H1 (cell line): ENCODE measurements at regions not wholly inside any gene's neighbourhood (a gene's known extent, or its start where the extent isn't known, plus 50 kb on each side); places are given as distances from the start of the nearest gene placed in this dataset.

Source experiments
- CTCF ChIA-PET: fragments of 300-600 bp; sonication (Branson Sonifier 250); formaldehyde crosslinking; loops from one replicate; lab custom pipeline; 2021; ENCODE audit not compliant: partially characterized antibody; lab: Charles Lee
- POLR2A ChIA-PET: fragments of 300-600 bp; sonication (Branson Sonifier 250); formaldehyde crosslinking; loops from one replicate; lab custom pipeline; 2021; ENCODE audit warnings: inconsistent platforms; ENCODE audit not compliant: partially characterized antibody; lab: Charles Lee
- DNase-seq, 2 experiments: peaks; one replicate each; pipeline versions ENCODE4 v3.0.0 to v3.0.0-alpha.2; 2010 to 2022; ENCODE audit warnings: low spot score in 2 of 2, low read depth in 1 of 2, mixed read lengths in 1 of 2
- FAIRE-seq: peaks from 2 replicates; lab custom pipeline; 2011; peaks lifted over from hg19 to GRCh38; lab: Jason Lieb, UNC
- H2AFZ ChIP-seq: 2 replicates; pipeline ENCODE4 v1.8.1; 2012; ENCODE audit warnings: low read length, inconsistent platforms
- H2AK5ac ChIP-seq: 2 replicates; pipeline ENCODE4 v1.6.1; 2013; ENCODE audit warnings: low read depth, low read length
- H2BK120ac ChIP-seq: replicated peaks from 2 replicates; pipeline ENCODE3; 2013; ENCODE audit warnings: low read depth, low read length, inconsistent platforms
- H2BK12ac ChIP-seq: 2 replicates; pipeline ENCODE4 v1.6.1; 2013; ENCODE audit warnings: low read depth, low read length
- H2BK15ac ChIP-seq: 2 replicates; pipeline ENCODE4 v1.6.1; 2013; ENCODE audit warnings: low read length
- H2BK20ac ChIP-seq: 2 replicates; pipeline ENCODE4 v1.6.1; 2013; ENCODE audit warnings: low read length
- H2BK5ac ChIP-seq: 2 replicates; pipeline ENCODE4 v1.6.1; 2013; ENCODE audit warnings: low read depth, low read length
- H3K14ac ChIP-seq: 2 replicates; pipeline ENCODE4 v1.6.1; 2013; ENCODE audit warnings: inconsistent platforms; ENCODE audit not compliant: insufficient read length
- H3K18ac ChIP-seq: 2 replicates; pipeline ENCODE4 v1.6.1; 2013; ENCODE audit warnings: low read length; ENCODE audit errors: extremely low read depth
- H3K23ac ChIP-seq: 2 replicates; pipeline ENCODE4 v1.6.1; 2013; ENCODE audit warnings: inconsistent platforms; ENCODE audit not compliant: insufficient read length
- H3K23me2 ChIP-seq: 2 replicates; pipeline ENCODE4 v1.6.1; 2013; ENCODE audit warnings: low read depth, low read length
- H3K27ac ChIP-seq: 2 replicates; pipeline ENCODE4 v1.6.1; 2011; ENCODE audit warnings: low read depth, low read length, inconsistent platforms
- H3K27me3 ChIP-seq, 4 experiments: replicated peaks in 1 of 4; 1 replicate in 1 of 4; 2 replicates in 3 of 4; pipeline versions ENCODE4 v1.6.1 to v1.8.1; 2011 to 2013; ENCODE audit warnings: low read length in 3 of 4, mild to moderate bottlenecking in 3 of 4, inconsistent platforms in 2 of 4, mixed read lengths in 2 of 4, moderate library complexity in 1 of 4; ENCODE audit not compliant: control insufficient read depth in 3 of 4, insufficient read depth in 3 of 4; ENCODE audit errors: extremely low read depth in 1 of 4
- H3K36me3 ChIP-seq, 4 experiments: 2 replicates each; pipeline versions ENCODE4 v1.6.1 to v1.8.1; 2011 to 2013; ENCODE audit warnings: mild to moderate bottlenecking in 4 of 4, low read length in 3 of 4, moderate library complexity in 2 of 4, control low read depth in 1 of 4, inconsistent platforms in 1 of 4; ENCODE audit not compliant: insufficient read depth in 4 of 4, control insufficient read depth in 2 of 4
- H3K4ac ChIP-seq: replicated peaks from 2 replicates; pipeline ENCODE3; 2013; ENCODE audit warnings: low read length, low read depth, mixed read lengths, inconsistent platforms; ENCODE audit not compliant: insufficient read length
- H3K4me1 ChIP-seq, 4 experiments: replicated peaks in 1 of 4; 1 replicate in 1 of 4; 2 replicates in 3 of 4; pipeline versions ENCODE4 v1.6.1 to v1.8.1; 2011 to 2013; ENCODE audit warnings: low read length in 3 of 4, inconsistent platforms in 2 of 4, mixed read lengths in 1 of 4; ENCODE audit not compliant: insufficient read depth in 4 of 4, control insufficient read depth in 3 of 4
- H3K4me2 ChIP-seq, 2 experiments: 2 replicates each; pipeline versions ENCODE4 v1.6.1 to v1.8.1; 2011 to 2013; ENCODE audit warnings: low read depth in 2 of 2, low read length in 2 of 2, control low read depth in 1 of 2, inconsistent platforms in 1 of 2, mild to moderate bottlenecking in 1 of 2; ENCODE audit not compliant: insufficient read depth in 1 of 2
- H3K4me3 ChIP-seq, 4 experiments: fragments of 200-600, 300-600 bp in 1 of 4; sonication (generic), shearing (Covaris generic), sonication (Bioruptor Twin) in 1 of 4; 2 replicates each; pipeline versions ENCODE4 v1.5.1 to v1.8.1; 2011 to 2016; ENCODE audit warnings: low read length in 4 of 4, low read depth in 3 of 4, control low read depth in 2 of 4, inconsistent platforms in 2 of 4, mild to moderate bottlenecking in 2 of 4, mixed read lengths in 1 of 4, moderate library complexity in 1 of 4; ENCODE audit not compliant: insufficient read depth in 2 of 4; ENCODE audit errors: extremely low read depth in 1 of 4
- H3K56ac ChIP-seq: replicated peaks from 2 replicates; pipeline ENCODE3; 2013; ENCODE audit warnings: low read depth, mild to moderate bottlenecking, mixed read lengths, low read length, inconsistent platforms; ENCODE audit not compliant: insufficient read length
- H3K79me1 ChIP-seq: 2 replicates; pipeline ENCODE4 v1.6.1; 2013; ENCODE audit warnings: low read depth, low read length, control low read depth
- H3K79me2 ChIP-seq, 2 experiments: 2 replicates each; pipeline versions ENCODE4 v1.6.1 to v1.8.1; 2012 to 2013; ENCODE audit warnings: low read length in 2 of 2, mild to moderate bottlenecking in 2 of 2, inconsistent platforms in 1 of 2; ENCODE audit not compliant: insufficient read depth in 2 of 2, control insufficient read depth in 1 of 2
- H3K9ac ChIP-seq, 4 experiments: replicated peaks in 1 of 4; 1 replicate in 1 of 4; 2 replicates in 3 of 4; pipeline versions ENCODE4 v1.6.1 to v1.8.1; 2011 to 2013; ENCODE audit warnings: low read depth in 3 of 4, low read length in 3 of 4, control low read depth in 2 of 4, mild to moderate bottlenecking in 2 of 4, moderate library complexity in 2 of 4, inconsistent platforms in 1 of 4; ENCODE audit errors: extremely low read depth in 1 of 4
- H3K9me3 ChIP-seq, 2 experiments: 2 replicates each; pipeline versions ENCODE4 v1.6.1 to v1.8.1; 2012 to 2013; ENCODE audit warnings: mild to moderate bottlenecking in 2 of 2, moderate library complexity in 2 of 2, control low read depth in 1 of 2, inconsistent platforms in 1 of 2, low read depth in 1 of 2, low read length in 1 of 2, mixed read lengths in 1 of 2; ENCODE audit not compliant: insufficient read depth in 2 of 2
- H4K20me1 ChIP-seq, 2 experiments: replicated peaks in 1 of 2; 2 replicates each; pipeline versions ENCODE3 to v1.8.1; 2011 to 2013; ENCODE audit warnings: inconsistent platforms in 2 of 2, low read length in 2 of 2, mild to moderate bottlenecking in 1 of 2; ENCODE audit not compliant: insufficient read depth in 2 of 2, control insufficient read depth in 1 of 2
- H4K5ac ChIP-seq: 2 replicates; pipeline ENCODE4 v1.6.1; 2013; ENCODE audit warnings: low read length, low read depth, mixed read lengths, inconsistent platforms; ENCODE audit not compliant: insufficient read length
- H4K8ac ChIP-seq: 2 replicates; pipeline ENCODE4 v1.8.0; 2013; ENCODE audit warnings: mild to moderate bottlenecking, moderate library complexity, low read length, inconsistent platforms; ENCODE audit not compliant: insufficient read depth; ENCODE audit errors: extremely low read depth
- H4K91ac ChIP-seq: replicated peaks from 2 replicates; pipeline ENCODE3; 2013; ENCODE audit warnings: low read length, mixed read lengths, inconsistent platforms; ENCODE audit not compliant: insufficient read length
- CHD1 ChIP-seq: IDR thresholded peaks from 2 replicates; pipeline ENCODE4 v1.6.1; 2012; ENCODE audit warnings: low read depth, low read length, improper control_type of control experiment
- CHD2 ChIP-seq: IDR thresholded peaks from 2 replicates; pipeline ENCODE4 v1.6.1; 2012; ENCODE audit warnings: low read length, improper control_type of control experiment
- FOSL1 ChIP-seq: IDR thresholded peaks from 2 replicates; pipeline ENCODE4 v1.6.1; 2011; ENCODE audit warnings: mild to moderate bottlenecking, low read depth, low read length, moderate library complexity; ENCODE audit not compliant: insufficient read depth
- HDAC2 ChIP-seq, 2 experiments: fragments of 300-600 bp in 1 of 2; sonication (generic) in 1 of 2; IDR thresholded peaks; 2 replicates each; pipeline ENCODE4 v1.6.1; 2011 to 2012; ENCODE audit warnings: low read depth in 2 of 2, low read length in 2 of 2, mild to moderate bottlenecking in 2 of 2, moderate library complexity in 2 of 2, borderline replicate concordance in 1 of 2, inconsistent platforms in 1 of 2
- JUND ChIP-seq: IDR thresholded peaks from 2 replicates; pipeline ENCODE4 v1.6.1; 2011; ENCODE audit warnings: mild to moderate bottlenecking, improper control_type of control experiment, low read length
- KDM5A ChIP-seq: fragments of 200-600 bp; IDR thresholded peaks from 2 replicates; pipeline ENCODE4 v1.7.1; 2012; ENCODE audit warnings: mild to moderate bottlenecking, low read length, inconsistent platforms, mixed read lengths
- RXRA ChIP-seq: IDR thresholded peaks from 2 replicates; pipeline ENCODE4 v1.6.1; 2011; ENCODE audit warnings: low read depth, mild to moderate bottlenecking, low read length, moderate library complexity; ENCODE audit not compliant: insufficient read depth
- TBP ChIP-seq: IDR thresholded peaks from 2 replicates; pipeline ENCODE4 v1.6.1; 2011; ENCODE audit warnings: low read depth, low read length, improper control_type of control experiment
- whole genome bisulfite sequencing, 2 experiments: shearing (Covaris generic) in 1 of 2; methylation state at CpG; one replicate each; pipeline versions ENCODE4 v1.1.6 to v1.1.7; 2013 to 2015; ENCODE audit warnings: low lambda C conversion rate in 2 of 2, mixed read lengths in 2 of 2, inconsistent platforms in 1 of 2, low coverage in 1 of 2, missing lambda C conversion rate in 1 of 2; ENCODE audit not compliant: insufficient replicate concordance in 2 of 2, insufficient coverage in 1 of 2, insufficient read length in 1 of 2; ENCODE audit errors: extremely low coverage in 1 of 2, missing lambda C conversion rate in 1 of 2; 5-methylcytosine and 5-hydroxymethylcytosine counted together
- TF ChIP-seq, protein P1 (sequence below): IDR thresholded peaks from 2 replicates; pipeline ENCODE4 v1.6.1; 2011; ENCODE audit warnings: low read length, improper control_type of control experiment

DNA sequence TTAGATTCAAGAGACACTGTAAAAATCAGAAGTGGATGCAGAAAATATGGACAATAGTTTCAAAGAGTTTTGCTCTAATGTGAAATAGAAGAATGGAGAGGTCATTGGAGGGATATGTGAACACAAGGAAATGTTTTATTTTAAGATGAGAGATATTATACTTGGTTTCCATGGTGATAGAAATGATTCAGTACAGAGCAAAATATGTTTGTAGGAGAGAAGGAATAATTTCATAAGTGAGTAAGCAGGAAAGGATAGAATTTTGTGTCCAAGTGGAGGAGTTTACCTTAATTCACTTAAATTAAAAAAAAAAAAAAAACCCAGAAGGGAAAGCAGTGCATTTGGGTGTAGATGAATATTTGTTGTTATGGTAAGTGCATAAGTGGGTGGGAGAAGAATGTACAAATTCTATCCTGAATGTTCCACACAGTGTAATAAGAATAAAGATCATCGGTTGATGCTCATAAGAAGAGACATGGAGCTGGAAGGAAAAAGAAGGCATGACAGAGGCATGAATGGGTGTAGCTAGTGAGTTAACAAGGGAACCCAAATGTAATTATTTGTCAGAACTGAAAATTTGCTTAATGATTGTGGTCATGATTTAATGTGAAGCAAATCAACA lies 688.9 kb upstream of the GJE1 start:
- no peak overlapping the region for H2AFZ ChIP-seq
- ChIA-PET POLR2A (no interaction called here), CTCF (no interaction called here)
- no peak overlapping the region for H4K8ac ChIP-seq
- H3K79me1 ChIP-seq, result no peaks in the 10 kb centered on the region
- H3K23me2 ChIP-seq, result no peaks in the 10 kb centered on the region
- no peaks in the 10 kb centered on the region for H4K20me1 ChIP-seq
- no peak overlapping the region for H3K9ac ChIP-seq
- H2BK15ac ChIP-seq, result no peak overlapping the region
- no peaks in the 10 kb centered on the region for H3K27me3 ChIP-seq
- no peak overlapping the region for H2BK5ac ChIP-seq
- no peak overlapping the region for H4K91ac ChIP-seq
- H2BK20ac ChIP-seq, result no peak overlapping the region
- no peak overlapping the region for H3K27ac ChIP-seq
- 89% methylated on average over 1 of the region's 1 CpG; no CpG with 5 or more reads in 1 of the 2 experiments for WGBS, 2 experiments
- no peak overlapping the region for H3K4me3 ChIP-seq
- H2BK120ac ChIP-seq, result no peak overlapping the region
- H3K4ac ChIP-seq, result no peak overlapping the region
- no peak overlapping the region for H3K56ac ChIP-seq
- H3K23ac ChIP-seq, result no peak overlapping the region
- no peaks in the 10 kb centered on the region for H3K79me2 ChIP-seq
- H3K4me1 ChIP-seq, result no peaks in the 10 kb centered on the region; a peak in 1 of 7 replicates
- H2AK5ac ChIP-seq, result no peak overlapping the region
- no peak for FAIRE-seq
- no peak overlapping the region for H2BK12ac ChIP-seq
- H3K4me2 ChIP-seq, result no peak overlapping the region
- no peak overlapping the region for H3K14ac ChIP-seq
- no peak for DNase-seq
- no peak overlapping the region for H3K18ac ChIP-seq
- H4K5ac ChIP-seq, result no peak overlapping the region
- H3K36me3 ChIP-seq, result no peaks in the 10 kb centered on the region; a peak in 1 of 8 replicates
- H3K9me3 ChIP-seq, result peaks cover 2% of the 10 kb centered on the region in 2 experiments; a peak in 3 of 4 replicates
- TF ChIP-seq CHD2 (no peak), TBP (no peak), KDM5A (no peak), JUND (no peak), HDAC2 (IDR thresholded peaks at IDR 0.05; ENCODE audit: borderline replicate concordance in 1 of 2, low read depth in 2 of 2, low read length in 2 of 2) (no peak), RXRA (no peak), FOSL1 (no peak), CHD1 (no peak)
- TF ChIP-seq, protein P1, sequence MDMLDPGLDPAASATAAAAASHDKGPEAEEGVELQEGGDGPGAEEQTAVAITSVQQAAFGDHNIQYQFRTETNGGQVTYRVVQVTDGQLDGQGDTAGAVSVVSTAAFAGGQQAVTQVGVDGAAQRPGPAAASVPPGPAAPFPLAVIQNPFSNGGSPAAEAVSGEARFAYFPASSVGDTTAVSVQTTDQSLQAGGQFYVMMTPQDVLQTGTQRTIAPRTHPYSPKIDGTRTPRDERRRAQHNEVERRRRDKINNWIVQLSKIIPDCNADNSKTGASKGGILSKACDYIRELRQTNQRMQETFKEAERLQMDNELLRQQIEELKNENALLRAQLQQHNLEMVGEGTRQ, result no peak
- TF ChIP-seq, all 59 proteins: peak for 0
